HG03469 (cell line): ENCODE measurements at regions not wholly inside any gene's neighbourhood (a gene's known extent, or its start where the extent isn't known, plus 50 kb on each side); places are given as distances from the start of the nearest gene placed in this dataset.

ENCODE experiments used
- ATAC-seq: cut with Tn5 transposase; IDR thresholded peaks from one replicate; pipeline ENCODE4 v1.9.1; 2021; ENCODE audit warnings: mild to moderate bottlenecking, moderate library complexity, moderate number of reproducible peaks; ENCODE audit not compliant: unreplicated experiment

- no peak for ATAC-seq
These were observed 375.3 kb upstream of the CDH5 start for GRCh38 chr16:65991149-65991701.

- ATAC-seq = no peak
These were observed 376.5 kb upstream of the CDH5 start for GRCh38 chr16:65989861-65990604.

GRCh38 chr16:65988024-65988595 lies 378.4 kb upstream of the CDH5 start:
- no peak for ATAC-seq

- no peak for ATAC-seq
These were observed 382.2 kb upstream of the CDH5 start for GRCh38 chr16:65984296-65984695.

GRCh38 chr16:65981057-65981456 lies 385.4 kb upstream of the CDH5 start:
- ATAC-seq = no peak

- ATAC-seq = no peak
These were observed 391.3 kb upstream of the CDH5 start for GRCh38 chr16:65975049-65975708.

GRCh38 chr16:65967376-65967775 lies 399.1 kb upstream of the CDH5 start:
- ATAC-seq = no peak

- no peak for ATAC-seq
These were observed 400.9 kb upstream of the CDH5 start for GRCh38 chr16:65965628-65966027.

- no peak for ATAC-seq
These were observed 401.7 kb upstream of the CDH5 start for GRCh38 chr16:65964752-65965151.

- no peak for ATAC-seq
These were observed 404.9 kb upstream of the CDH5 start for GRCh38 chr16:65961476-65962143.

GRCh38 chr16:65959983-65960382 lies 406.5 kb upstream of the CDH5 start:
- no peak for ATAC-seq

- ATAC-seq = no peak
These were observed 408.4 kb upstream of the CDH5 start for GRCh38 chr16:65958086-65958485.

GRCh38 chr16:65956100-65956499 lies 410.4 kb upstream of the CDH5 start:
- ATAC-seq = no peak

GRCh38 chr16:65954446-65954845 lies 412.0 kb upstream of the CDH5 start:
- ATAC-seq = no peak

GRCh38 chr16:65950211-65950610 lies 416.3 kb upstream of the CDH5 start:
- ATAC-seq = no peak

- ATAC-seq = no peak
These were observed 418.1 kb upstream of the CDH5 start for GRCh38 chr16:65948361-65948760.

GRCh38 chr16:65947951-65948350 lies 418.5 kb upstream of the CDH5 start:
- no peak for ATAC-seq

- no peak for ATAC-seq
These were observed 421.0 kb upstream of the CDH5 start for GRCh38 chr16:65945493-65945892.

- no peak for ATAC-seq
These were observed 422.1 kb upstream of the CDH5 start for GRCh38 chr16:65944361-65944760.

GRCh38 chr16:65940711-65941110 lies 425.8 kb upstream of the CDH5 start:
- no peak for ATAC-seq

GRCh38 chr16:65938083-65938482 lies 428.4 kb upstream of the CDH5 start:
- ATAC-seq = no peak
